ENCODE measurements at regions not wholly inside any gene's neighbourhood (a gene's known extent, or its start where the extent isn't known, plus 50 kb on each side); places are given as distances from the start of the nearest gene placed in this dataset.

GRCh38 chr15:98568382-98569017, 79.8 kb upstream of the IGF1R start:
- DNase-seq, result no peak

GRCh38 chr15:98570119-98570518, 78.2 kb upstream of the IGF1R start:
- no peak for DNase-seq

- DNase-seq, result no peak
These were observed 67.8 kb upstream of the IGF1R start for GRCh38 chr15:98580572-98580971.

GRCh38 chr15:98581715-98582114, 66.6 kb upstream of the IGF1R start:
- no peak for DNase-seq

- DNase-seq, result no peak
These were observed 65.3 kb upstream of the IGF1R start for GRCh38 chr15:98582900-98583554.

GRCh38 chr15:98583771-98584430, 64.4 kb upstream of the IGF1R start:
- DNase-seq, result no peak

GRCh38 chr15:98586066-98586465, 62.3 kb upstream of the IGF1R start:
- DNase-seq, result no peak

GRCh38 chr15:98592136-98592535, 56.2 kb upstream of the IGF1R start:
- DNase-seq, result no peak

- no peak for DNase-seq
These were observed 52.2 kb upstream of the IGF1R start for GRCh38 chr15:98596131-98596530.

- no peak for DNase-seq
These were observed 51.4 kb upstream of the IGF1R start for GRCh38 chr15:98596885-98597392.

GRCh38 chr15:98597666-98598065, 50.7 kb upstream of the IGF1R start:
- DNase-seq, result no peak

All from 8988T (cell line).